Endothelial cell of umbilical vein (primary cell): ENCODE measurements at regions not wholly inside any gene's neighbourhood (a gene's known extent, or its start where the extent isn't known, plus 50 kb on each side); places are given as distances from the start of the nearest gene placed in this dataset.

Source experiments
- EZH2 ChIP-seq: IDR thresholded peaks from 2 replicates; pipeline ENCODE4 v1.6.1; 2012; ENCODE audit warnings: borderline replicate concordance, low read depth, mild to moderate bottlenecking, moderate library complexity, low read length, inconsistent platforms; ENCODE audit not compliant: severe bottlenecking
- GATA2 ChIP-seq: IDR thresholded peaks from 2 replicates; pipeline ENCODE4 v1.7.0; 2011; ENCODE audit warnings: low read depth, mild to moderate bottlenecking, moderate library complexity, mixed read lengths, low read length; ENCODE audit not compliant: insufficient read length, insufficient read depth
- JUN ChIP-seq: IDR thresholded peaks from 2 replicates; pipeline ENCODE4 v1.6.1; 2011; ENCODE audit warnings: borderline replicate concordance, low read depth; ENCODE audit not compliant: insufficient read length, insufficient read depth
- MYC ChIP-seq: IDR thresholded peaks from one replicate; pipeline ENCODE4 v1.6.1; 2011; ENCODE audit warnings: mild to moderate bottlenecking, low read depth, low read length
- POLR2A ChIP-seq: IDR thresholded peaks from 2 replicates; pipeline ENCODE4 v1.6.1; 2012; ENCODE audit warnings: low read depth, mild to moderate bottlenecking, control low read depth, low read length
- TF ChIP-seq, protein P1 (sequence below), 2 donors: IDR thresholded peaks; 1 replicate in 1 of 2; 2 replicates in 1 of 2; pipeline ENCODE4 v1.5.1; 2011; ENCODE audit warnings: low read length in 2 of 2, mild to moderate bottlenecking in 2 of 2, moderate library complexity in 2 of 2, control low read depth in 1 of 2, inconsistent platforms in 1 of 2, low read depth in 1 of 2; ENCODE audit not compliant: insufficient read depth in 1 of 2; ENCODE audit errors: extremely low read depth in 1 of 2

DNA sequence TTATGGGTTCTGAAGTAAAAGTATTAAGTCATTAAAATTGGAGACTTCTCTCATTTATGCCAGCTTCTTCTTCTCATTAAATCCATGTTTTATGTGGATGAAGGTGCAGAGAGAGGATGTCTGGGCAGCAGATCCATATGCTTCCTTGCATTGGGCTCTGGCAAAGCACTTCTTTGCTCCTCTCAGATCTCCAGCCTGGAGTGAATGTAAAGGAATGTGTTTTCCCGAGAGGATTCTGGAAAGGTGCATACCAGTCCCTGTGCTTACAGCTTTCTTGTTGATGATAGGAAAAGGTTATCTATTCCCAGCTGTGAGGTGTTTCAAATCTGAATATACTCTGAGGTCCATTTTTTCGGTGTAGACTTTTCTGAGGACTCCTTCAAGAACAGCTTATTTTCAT lies 79.9 kb upstream of the PEX5L start:
- TF ChIP-seq, protein P1, sequence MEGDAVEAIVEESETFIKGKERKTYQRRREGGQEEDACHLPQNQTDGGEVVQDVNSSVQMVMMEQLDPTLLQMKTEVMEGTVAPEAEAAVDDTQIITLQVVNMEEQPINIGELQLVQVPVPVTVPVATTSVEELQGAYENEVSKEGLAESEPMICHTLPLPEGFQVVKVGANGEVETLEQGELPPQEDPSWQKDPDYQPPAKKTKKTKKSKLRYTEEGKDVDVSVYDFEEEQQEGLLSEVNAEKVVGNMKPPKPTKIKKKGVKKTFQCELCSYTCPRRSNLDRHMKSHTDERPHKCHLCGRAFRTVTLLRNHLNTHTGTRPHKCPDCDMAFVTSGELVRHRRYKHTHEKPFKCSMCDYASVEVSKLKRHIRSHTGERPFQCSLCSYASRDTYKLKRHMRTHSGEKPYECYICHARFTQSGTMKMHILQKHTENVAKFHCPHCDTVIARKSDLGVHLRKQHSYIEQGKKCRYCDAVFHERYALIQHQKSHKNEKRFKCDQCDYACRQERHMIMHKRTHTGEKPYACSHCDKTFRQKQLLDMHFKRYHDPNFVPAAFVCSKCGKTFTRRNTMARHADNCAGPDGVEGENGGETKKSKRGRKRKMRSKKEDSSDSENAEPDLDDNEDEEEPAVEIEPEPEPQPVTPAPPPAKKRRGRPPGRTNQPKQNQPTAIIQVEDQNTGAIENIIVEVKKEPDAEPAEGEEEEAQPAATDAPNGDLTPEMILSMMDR (IDR thresholded peaks at IDR 0.05; ENCODE audit: extremely low read depth in 1 of 2, insufficient read depth in 1 of 2, low read depth in 1 of 2, low read length in 2 of 2): no peak
- TF ChIP-seq POLR2A: no peak
- TF ChIP-seq EZH2: no peak
- no peak for TF ChIP-seq JUN
- no peak for TF ChIP-seq GATA2
- no peak for TF ChIP-seq MYC
